ENCODE measurements at regions not wholly inside any gene's neighbourhood (a gene's known extent, or its start where the extent isn't known, plus 50 kb on each side); places are given as distances from the start of the nearest gene placed in this dataset.

DNA sequence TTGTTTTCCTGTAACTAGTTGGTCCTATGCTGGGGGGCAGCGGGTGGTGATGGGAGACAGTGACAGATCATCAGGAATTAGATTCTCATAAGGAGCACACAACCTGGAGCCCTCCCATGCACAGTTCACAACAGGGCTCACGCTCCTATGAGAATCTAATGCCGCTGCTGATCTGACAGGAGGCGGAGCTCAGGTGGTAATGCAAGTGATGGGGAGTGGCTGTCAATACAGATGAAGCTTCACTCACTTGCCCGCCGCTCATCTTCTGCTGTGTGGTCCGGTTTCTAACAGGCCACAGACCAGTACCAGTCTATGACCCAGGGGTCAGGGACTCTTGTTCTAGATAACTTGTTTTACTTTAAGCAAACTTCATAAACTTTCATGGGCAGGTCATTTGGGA lies 205.3 kb upstream of the SLC14A2 start:
- in situ Hi-C loops (cut with MboI; ENCODE audit: low sequenced_read_pairs): no loop called here

DNA sequence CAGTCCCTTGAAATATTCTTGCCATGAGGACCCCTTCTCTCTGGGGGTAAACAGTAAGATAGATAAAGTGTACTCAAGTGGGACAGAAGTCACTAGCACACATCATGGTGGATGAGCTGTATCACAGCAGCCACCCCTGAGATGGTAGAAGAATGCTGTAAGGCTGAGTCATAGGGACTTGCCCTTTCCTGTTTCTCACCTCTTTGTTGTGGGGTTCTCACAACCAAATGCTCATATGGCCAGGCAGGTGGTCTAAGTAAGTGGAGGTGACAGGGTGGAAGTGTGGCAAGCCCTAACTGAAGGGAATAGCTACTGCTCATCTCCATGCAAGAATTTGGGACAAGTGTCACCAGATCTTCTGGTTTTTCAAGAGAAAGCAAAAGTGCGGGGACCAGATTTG lies 202.7 kb upstream of the SLC14A2 start:
- in situ Hi-C loops (cut with MboI; ENCODE audit: low sequenced_read_pairs): no loop called here

DNA sequence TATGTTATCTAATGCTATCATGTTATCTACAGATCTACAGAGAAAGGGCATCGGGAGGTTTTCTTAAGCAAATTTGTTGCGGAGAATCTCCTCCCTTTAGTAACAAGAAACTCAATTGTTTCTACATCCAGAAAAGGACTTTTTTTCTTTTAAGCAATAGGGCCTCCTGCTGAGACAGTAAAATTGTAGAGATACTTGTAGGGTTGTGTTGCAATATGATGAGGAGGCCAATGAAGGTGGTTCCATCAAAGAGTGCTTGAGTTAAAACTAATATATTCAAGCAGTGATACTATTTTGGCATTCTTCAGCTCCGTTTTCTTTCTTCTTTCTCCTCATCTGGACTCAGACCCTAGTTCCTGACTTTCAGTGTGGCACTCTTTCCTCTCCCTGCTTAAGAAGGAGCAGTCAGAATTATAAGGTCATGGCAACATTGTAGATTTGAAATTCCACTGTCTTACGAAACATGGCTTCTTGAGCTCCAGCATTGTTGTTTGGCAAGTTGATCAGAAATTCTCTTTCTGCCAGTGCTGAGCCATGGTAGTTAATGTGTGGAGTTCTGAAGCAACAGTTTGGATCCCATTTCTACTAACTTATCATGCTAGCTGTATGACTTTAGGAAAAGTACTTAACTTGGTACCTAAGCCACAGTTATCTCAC lies 202.0 kb upstream of the SLC14A2 start:
- in situ Hi-C loops (cut with MboI; ENCODE audit: low sequenced_read_pairs): no loop called here

DNA sequence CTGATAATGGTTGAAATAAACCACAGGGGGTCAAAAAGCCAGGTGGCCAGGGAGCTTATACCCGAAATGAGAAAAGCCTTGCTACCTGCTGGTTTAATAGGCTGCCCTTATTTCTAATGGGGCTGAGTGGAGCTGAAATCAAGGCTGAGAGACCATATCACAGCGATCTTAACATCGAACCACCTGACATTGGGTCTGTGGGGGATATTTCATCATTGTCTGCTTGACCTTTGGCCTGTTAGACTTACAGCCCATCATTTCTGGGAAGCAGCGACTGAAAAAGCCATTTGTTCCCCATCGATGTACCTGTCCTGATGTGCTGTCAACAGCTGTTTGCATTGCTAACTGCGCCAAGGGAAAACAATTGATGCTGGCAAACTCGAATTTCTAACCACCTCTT lies 199.7 kb upstream of the SLC14A2 start:
- in situ Hi-C loops (cut with MboI; ENCODE audit: low sequenced_read_pairs): no loop called here

DNA sequence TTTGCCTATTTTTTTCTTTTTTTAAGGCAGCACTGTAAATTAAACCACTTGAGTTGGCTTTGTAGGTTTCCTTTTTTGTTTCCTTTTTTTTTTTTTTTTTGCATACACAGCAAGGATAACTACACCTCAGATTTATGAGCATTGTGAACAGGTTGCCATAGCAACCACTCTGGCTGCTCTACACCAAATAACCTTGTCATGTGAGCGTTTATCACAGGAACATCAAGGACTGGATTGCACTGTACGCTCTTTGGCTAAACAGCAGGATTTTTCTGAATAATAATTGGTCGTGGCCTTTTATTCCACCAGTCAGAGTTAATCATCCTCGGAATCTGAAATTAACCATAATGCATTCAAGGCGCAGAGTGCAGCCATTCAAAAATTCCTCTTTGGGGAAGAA lies 199.1 kb upstream of the SLC14A2 start:
- in situ Hi-C loops (cut with MboI; ENCODE audit: low sequenced_read_pairs): no loop called here

DNA sequence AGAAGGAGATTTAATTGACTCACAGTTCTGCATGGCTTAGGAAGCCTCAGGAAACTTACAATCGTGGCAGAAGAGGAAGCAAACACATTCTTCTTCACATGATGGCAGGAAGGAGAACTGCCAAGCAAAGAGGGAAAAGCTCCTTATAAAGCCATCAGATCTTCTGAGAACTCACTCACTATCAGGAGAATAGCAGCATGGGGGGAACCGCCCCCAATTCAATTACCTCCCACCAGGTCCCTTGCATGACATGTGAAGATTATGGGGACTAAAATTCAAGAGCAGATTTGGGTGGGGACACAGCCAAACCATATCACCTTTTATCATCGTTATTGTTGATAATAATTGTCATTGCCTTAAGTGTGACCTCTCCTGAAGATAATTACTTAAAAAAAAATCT lies 197.9 kb upstream of the SLC14A2 start:
- in situ Hi-C loops (cut with MboI; ENCODE audit: low sequenced_read_pairs): no loop called here

DNA sequence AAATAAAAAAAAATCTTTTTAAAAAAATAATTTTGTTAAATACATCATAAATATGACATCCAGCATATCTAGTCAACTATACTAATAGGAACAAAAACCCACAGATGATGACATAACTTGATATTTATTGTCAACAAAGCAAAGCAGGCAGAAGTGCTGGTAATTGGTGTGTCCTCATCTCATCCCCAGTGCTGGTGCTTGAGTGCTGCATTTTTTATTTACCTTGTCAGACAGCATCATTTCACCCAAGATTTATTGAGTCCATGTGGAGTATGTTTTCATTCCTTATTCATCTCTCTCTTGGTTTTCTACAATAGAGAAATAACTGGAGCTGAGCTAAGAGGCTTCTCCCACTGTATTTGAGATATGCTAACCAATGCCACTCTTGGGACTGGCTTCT lies 191.6 kb upstream of the SLC14A2 start:
- in situ Hi-C loops (cut with MboI; ENCODE audit: low sequenced_read_pairs): no loop called here

DNA sequence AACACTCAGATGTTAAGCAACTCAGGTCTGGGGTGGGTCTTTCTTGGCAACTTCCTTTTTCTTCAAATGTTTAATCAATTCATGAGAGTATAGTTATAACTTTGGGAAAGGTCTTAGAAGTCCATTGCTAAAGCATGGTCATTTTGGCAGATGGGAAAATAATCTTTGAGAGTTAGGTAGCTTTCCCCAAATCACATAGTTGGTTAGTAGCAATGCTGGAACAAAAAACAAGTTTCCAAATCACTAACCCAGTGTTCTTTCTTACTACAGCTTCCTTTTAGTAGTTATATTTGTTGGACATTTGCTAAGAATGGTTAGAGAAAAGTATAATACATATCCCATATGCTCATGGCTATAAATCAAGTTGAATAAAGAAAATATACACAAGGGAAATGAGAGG lies 185.2 kb upstream of the SLC14A2 start:
- in situ Hi-C loops (cut with MboI; ENCODE audit: low sequenced_read_pairs): no loop called here

DNA sequence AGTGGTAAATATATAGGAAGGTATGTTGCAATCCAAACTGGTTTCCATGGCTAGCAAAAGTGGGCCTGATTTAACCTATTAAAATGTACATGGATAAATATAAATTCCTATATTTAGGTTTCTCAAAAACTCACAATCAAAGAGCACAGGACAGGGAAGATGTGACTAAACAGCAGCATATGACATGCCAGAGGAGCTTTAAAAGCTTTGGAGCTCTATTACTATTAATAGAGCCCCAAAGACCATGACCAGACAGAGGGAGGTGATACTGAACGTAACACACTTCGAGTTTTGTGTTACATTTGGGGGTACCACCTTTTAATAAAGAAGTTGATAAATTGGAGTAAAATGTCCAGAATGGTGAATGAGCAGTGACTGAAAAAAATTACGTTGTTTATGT lies 179.5 kb upstream of the SLC14A2 start:
- in situ Hi-C loops (cut with MboI; ENCODE audit: low sequenced_read_pairs): no loop called here

DNA sequence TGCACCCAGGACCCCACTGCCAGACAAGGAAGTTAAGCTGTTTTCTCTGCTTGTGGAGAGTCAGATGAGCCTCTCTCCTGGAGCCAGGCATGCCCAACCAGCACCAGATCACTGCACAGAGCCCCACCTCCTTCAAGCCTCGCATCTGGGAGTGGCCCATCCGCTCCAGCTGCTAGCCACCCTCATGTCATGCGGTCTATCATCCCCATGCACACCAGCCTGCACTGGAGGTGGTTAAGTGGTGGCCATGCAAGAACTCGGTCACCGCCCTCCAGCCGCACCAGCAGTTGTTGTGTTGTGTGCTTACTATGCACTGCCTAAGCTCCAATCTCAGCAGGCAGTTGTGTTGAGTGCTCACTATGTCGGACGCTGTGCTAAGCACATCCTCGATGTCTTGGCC lies 177.9 kb upstream of the SLC14A2 start:
- in situ Hi-C loops (cut with MboI; ENCODE audit: low sequenced_read_pairs): no loop called here

DNA sequence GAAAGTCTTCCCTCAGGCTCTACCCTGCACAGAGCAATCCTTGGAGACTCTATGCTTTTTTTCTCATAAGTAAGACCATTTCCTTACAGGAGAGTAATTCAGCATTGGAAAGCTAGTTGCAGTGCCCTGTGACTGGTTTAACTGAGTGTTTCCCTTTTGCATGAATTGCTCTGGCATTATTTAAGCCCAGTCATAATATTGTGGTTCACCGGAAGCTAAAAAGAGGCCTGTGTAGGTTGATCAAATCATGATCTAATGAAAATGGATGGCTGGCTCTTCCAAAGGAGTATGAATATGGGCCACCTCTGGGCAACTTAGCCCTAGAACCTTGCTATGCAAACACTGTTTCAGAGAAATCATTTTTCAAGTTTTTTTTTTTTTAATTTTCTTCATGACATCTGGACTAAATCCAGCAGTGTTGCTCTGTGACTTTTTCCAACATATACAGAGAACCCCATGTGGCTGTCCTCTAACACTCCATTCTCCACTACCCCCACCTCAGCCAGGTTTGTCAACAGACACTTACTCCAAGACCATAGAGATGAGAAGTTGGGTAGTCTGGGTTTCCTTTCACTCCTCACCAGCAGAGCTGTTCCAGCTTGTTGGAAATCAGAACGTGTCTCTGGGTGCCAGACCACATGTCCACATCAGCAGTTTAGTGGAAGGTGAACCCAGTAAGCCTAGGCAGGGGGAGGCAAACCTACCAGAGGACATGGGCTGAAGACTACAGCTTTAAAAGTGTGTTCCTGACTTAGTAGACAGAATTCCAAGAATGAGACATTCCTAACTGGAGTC lies 175.2 kb upstream of the SLC14A2 start:
- in situ Hi-C loops (cut with MboI; ENCODE audit: low sequenced_read_pairs): no loop called here

DNA sequence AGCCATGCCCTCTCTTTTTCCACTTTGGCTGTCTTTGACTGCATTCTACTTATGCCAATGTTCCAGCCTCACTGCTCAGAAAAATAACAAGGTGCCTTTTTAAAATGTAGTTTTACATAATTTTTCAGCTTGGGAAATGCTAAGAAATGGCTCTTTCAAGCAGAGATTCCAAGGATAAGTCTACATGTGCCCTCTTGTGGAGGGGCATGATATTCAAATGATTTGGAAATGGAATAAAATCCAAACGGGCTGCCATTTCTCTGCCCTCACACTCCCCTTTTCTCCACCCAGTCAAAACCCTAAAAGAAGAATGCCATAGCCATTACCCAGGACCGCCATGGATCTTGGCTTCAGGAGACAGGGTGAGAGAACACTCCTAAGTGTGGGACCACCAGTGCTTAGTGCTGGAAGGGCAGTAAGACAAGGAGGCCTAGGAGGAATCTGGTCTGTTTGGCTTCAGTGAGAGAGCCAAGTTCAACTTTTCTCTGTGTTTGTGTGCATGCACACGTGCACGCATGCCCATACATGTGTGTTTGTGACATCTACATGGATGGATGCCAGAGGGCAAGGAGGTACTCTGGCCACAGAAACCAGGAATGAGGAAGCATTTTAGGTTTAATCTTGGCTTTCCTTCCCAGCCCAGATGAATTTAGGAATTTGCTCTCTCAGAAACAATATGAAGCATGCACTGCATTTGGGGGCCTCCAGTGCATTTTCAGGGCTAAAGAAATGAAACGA lies 174.0 kb upstream of the SLC14A2 start:
- in situ Hi-C loops (cut with MboI; ENCODE audit: low sequenced_read_pairs): no loop called here

DNA sequence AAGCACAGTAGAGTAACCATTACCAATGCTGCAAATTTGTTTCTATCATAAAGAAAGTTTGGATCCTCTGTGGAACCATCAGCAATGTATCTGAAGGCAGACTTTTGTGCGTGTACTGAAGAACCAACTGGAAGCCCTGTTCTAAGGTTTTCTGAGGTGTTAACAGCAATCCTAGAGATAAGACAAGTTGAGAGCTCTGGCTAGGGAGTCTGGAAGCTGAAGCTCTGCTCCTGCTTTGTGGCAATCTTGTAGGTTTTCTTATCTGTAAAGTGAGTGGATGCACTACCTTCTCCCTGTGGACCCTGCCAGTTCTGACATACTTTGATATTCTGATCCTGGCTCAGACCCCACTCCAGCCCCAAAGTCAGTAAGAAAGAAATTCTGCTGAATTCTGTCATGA lies 171.2 kb upstream of the SLC14A2 start:
- in situ Hi-C loops (cut with MboI; ENCODE audit: low sequenced_read_pairs): no loop called here

DNA sequence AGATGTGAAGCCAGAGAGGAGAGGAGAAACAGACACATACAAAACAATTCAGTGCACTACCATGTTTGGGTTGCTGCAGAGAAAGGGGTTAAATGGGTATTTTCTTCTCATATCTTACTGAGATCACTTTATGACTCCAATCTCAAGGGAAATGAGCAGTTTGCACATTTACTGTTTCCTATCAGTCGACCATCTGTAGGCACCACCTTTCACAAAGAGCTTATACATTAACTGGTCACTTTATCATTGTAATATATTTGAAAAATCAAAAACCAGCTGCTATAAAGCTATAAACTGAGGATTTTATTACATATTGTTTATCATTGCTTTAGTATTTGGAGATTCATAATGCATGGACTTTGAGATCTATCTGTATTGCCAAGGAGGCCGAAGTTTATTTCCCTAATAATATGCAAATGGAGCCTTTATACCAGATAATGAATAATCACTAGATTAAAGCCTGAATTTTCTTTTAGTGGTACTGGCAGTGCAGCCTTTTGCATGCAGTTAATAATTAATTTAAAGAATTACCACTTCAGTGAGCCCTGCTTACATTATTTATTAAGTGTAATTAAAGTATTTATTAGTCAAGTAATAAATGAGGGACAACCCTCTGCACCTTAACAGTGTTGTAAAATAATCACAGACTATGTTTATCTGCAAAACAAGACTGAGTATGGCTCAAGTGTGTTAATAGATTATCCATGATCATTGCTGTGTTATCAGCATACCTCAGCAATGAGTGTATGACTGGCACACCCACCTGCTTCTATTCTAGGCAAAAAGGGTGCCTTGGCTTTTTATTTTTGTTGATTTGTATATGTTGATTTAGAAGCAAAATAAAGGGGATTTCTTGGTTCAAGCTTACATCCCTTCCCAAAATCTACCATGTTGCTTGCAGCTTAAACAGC lies 167.7 kb upstream of the SLC14A2 start:
- in situ Hi-C loops (cut with MboI; ENCODE audit: low sequenced_read_pairs): no loop called here

DNA sequence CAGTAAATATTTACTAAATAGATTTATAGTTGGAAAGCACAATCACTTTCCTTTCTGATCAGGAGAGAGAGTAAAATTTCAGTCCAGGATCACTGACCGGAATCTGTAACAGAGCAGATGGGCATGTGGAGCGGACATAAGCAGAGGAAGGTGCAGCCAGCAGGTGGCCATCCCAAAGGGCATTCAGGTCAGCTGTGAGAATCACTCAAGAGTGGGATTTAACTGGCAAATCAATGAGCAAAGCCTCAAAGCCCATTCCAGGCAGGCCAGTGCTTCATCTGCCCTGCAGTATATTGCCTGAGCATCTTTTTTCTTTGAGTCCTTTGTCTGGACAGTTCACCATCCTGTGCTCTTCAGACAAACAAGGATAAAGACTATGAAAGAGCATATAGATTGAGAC lies 166.4 kb upstream of the SLC14A2 start:
- in situ Hi-C loops (cut with MboI; ENCODE audit: low sequenced_read_pairs): no loop called here

DNA sequence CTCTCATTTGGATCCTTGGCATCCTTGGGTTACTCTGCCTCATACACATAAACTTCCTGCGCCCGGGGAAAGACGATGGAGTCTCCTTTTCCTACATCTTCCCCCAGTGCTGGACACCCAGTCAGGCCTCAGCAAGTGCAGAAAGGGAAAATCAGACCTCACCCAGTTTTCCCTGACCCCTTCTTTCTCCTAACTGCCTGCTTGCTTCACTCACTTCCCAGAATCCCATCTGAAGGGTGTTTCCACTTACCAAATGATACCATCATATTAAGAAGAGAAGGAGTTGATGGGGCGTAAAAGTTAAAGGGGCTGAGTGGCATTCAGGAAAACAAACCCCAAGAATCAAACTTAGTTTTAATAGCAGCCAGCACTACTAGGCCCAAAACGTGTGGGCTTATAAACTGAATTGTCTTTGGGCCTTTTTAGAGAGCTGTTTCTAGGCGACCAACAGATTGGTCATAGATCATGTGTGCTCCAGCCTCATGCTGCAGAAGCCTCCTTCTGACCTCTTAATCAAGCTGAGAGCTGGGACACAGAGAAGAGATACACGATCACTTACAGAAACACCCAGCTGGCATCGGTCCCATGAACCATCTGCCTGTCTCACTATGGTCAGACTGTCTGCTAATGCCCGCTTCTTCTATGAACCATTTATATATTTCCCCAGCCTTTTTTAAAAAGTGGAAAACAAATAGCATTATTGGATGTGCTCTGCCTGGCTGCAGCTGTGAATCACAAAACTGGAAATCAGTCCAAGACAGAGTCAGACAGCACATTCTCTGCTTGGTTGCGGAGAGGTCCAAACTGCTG lies 165.7 kb upstream of the SLC14A2 start:
- in situ Hi-C loops (cut with MboI; ENCODE audit: low sequenced_read_pairs): no loop called here

DNA sequence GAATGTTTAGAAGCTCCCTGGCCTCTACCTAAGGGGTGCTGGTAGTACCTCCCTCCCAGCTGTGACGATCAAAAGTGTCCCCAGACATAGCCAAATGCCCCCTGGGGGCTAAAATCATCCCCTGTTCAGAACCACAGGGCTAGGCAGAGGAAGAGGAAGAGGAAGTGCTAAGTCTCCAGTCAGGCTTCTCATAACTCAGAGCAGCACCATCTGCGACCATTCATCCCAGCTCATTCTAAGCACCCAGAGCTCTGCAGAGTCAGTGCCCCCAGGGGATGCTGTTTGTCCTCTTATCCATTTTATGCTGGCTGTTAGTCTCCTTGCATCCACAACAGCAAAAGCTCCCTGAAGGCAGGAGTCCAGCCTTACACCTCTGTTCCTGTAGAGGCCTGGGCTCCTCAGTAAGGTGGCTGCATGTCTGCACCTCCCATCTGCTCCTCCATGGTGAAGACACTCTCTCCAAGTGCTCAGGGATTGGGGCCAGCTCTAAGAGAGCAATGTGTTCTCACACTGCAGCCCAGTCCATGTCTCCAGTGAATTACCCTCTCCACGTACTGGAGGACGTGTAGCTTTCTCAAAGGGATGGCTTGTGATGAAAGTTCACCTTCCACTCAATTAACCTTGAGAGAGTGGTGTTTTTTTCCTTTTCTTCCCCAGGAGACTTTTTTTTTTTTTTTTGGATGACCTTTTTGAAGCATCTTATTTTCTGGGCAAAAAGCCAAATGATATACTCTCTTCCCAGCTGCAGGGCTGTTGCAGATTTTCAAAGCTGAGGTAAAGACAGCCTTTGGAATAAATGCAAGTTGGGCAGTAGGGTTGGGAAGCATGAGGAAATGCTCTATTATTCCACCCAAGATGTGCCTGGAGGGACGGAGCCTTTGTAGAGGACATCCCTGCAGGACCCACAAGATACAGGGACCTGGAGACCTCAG lies 158.9 kb upstream of the SLC14A2 start:
- in situ Hi-C loops (cut with MboI; ENCODE audit: low sequenced_read_pairs): no loop called here

DNA sequence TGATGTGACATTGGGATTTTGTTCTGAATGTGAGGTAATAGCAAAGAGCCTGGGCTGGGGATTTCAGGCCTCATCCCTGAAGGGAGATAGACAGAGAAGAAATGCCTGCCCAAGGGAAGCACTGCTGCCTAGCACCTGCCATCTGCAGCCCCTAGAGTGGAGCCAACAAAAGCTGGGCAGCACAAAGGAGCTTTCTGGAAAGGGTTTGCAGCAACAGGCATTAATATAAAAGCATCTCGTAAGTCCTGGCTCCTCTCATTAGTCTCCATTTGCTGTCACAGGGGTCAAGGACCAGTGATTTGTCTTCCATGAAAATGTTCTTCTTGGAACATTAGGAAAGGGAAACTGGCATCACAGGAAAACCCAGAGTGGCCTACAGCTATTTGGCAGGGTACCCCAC lies 157.2 kb upstream of the SLC14A2 start:
- in situ Hi-C loops (cut with MboI; ENCODE audit: low sequenced_read_pairs): no loop called here

DNA sequence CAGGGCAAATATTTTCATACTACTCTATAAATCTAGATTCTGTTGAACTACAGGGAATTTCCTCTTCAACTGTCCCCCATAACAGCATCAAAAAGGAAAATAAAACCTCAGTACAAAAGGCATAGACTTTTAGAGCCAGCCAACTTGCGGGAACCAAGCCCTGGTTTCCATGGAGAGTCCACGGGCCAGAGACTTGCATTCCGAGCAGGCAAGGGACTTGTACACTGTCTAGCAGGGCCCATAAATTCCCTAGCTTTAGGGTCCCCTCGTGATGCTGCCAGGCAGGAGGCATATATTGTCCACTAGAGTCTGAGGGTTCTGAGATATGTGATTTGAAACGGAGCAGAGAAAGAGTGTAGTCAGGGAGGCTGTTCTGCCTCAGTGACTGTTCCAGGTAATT lies 153.1 kb upstream of the SLC14A2 start:
- in situ Hi-C loops (cut with MboI; ENCODE audit: low sequenced_read_pairs): no loop called here

Data from HL-60/S4 treated with phorbol 12-myristate 13-acetate at 8.2 ng/mL for 4 days and 3 days (cell line).